ENCODE measurements at regions not wholly inside any gene's neighbourhood (a gene's known extent, or its start where the extent isn't known, plus 50 kb on each side); places are given as distances from the start of the nearest gene placed in this dataset.

GRCh38 chr18:10032331-10033015, 118.7 kb downstream of the VAPA start:
- TF ChIP-seq CTCF (IDR thresholded peaks at IDR 0.05), result no peak
- no peak for TF ChIP-seq POLR2A (IDR thresholded peaks at IDR 0.05)
- no peak for TF ChIP-seq POLR2AphosphoS5 (IDR thresholded peaks at IDR 0.05)

All from breast epithelium (tissue), 3 donors.